Fibroblast of pulmonary artery (primary cell): ENCODE measurements at regions not wholly inside any gene's neighbourhood (a gene's known extent, or its start where the extent isn't known, plus 50 kb on each side); places are given as distances from the start of the nearest gene placed in this dataset.

Experiments used
- DNase-seq: peaks from one replicate; pipeline ENCODE4 v3.0.0-alpha.2; 2010; ENCODE audit warnings: low read depth
- H3K4me3 ChIP-seq: replicated peaks from 2 replicates; pipeline ENCODE4 v1.5.1; 2011; ENCODE audit warnings: low read depth, mild to moderate bottlenecking, control low read depth, low read length, moderate library complexity
- CTCF ChIP-seq: IDR thresholded peaks from 2 replicates; pipeline ENCODE4 v1.5.1; 2011; ENCODE audit warnings: mild to moderate bottlenecking, control low read depth, low read length, inconsistent platforms; ENCODE audit errors: missing control alignments

- no peak for TF ChIP-seq CTCF
- DNase-seq = no peak
- H3K4me3 ChIP-seq = no peak overlapping the region
These were observed 325.0 kb downstream of the RAB28 start for GRCh38 chr4:13159041-13159620.

GRCh38 chr4:13151194-13151593 is 332.9 kb downstream of the RAB28 start:
- no peak for TF ChIP-seq CTCF
- H3K4me3 ChIP-seq = no peak overlapping the region
- DNase-seq = no peak

- no peak for TF ChIP-seq CTCF
- no peak for DNase-seq
- no peak overlapping the region for H3K4me3 ChIP-seq
These were observed 340.7 kb downstream of the RAB28 start for GRCh38 chr4:13143222-13144070.

GRCh38 chr4:13142726-13143125 is 341.4 kb downstream of the RAB28 start:
- TF ChIP-seq CTCF = no peak
- no peak overlapping the region for H3K4me3 ChIP-seq
- no peak for DNase-seq

GRCh38 chr4:13142191-13142590 is 341.9 kb downstream of the RAB28 start:
- DNase-seq = no peak
- no peak overlapping the region for H3K4me3 ChIP-seq
- TF ChIP-seq CTCF = no peak

GRCh38 chr4:13137390-13137789 is 346.8 kb downstream of the RAB28 start:
- TF ChIP-seq CTCF = no peak
- DNase-seq = no peak
- H3K4me3 ChIP-seq = no peak overlapping the region
